Fibroblast of the aortic adventitia (primary cell): ENCODE measurements at regions not wholly inside any gene's neighbourhood (a gene's known extent, or its start where the extent isn't known, plus 50 kb on each side); places are given as distances from the start of the nearest gene placed in this dataset.
"Not testable (repeated sequence)": the region's sequence is repeated elsewhere in the genome, so short reads cannot be mapped to it uniquely, and the experiment has no call there.

Experiments used
- DNase-seq: peaks from one replicate; pipeline ENCODE4 v3.0.0-alpha.2; 2010; ENCODE audit warnings: low read depth
- H3K4me3 ChIP-seq: 2 replicates; pipeline ENCODE4 v1.5.1; 2011; ENCODE audit warnings: low read depth, mild to moderate bottlenecking, control low read depth, low read length, moderate library complexity
- TF ChIP-seq, protein P1 (sequence below): IDR thresholded peaks from 2 replicates; pipeline ENCODE4 v1.5.1; 2011; ENCODE audit warnings: mild to moderate bottlenecking, low read length, control low read depth, inconsistent platforms; ENCODE audit not compliant: insufficient read depth

DNA sequence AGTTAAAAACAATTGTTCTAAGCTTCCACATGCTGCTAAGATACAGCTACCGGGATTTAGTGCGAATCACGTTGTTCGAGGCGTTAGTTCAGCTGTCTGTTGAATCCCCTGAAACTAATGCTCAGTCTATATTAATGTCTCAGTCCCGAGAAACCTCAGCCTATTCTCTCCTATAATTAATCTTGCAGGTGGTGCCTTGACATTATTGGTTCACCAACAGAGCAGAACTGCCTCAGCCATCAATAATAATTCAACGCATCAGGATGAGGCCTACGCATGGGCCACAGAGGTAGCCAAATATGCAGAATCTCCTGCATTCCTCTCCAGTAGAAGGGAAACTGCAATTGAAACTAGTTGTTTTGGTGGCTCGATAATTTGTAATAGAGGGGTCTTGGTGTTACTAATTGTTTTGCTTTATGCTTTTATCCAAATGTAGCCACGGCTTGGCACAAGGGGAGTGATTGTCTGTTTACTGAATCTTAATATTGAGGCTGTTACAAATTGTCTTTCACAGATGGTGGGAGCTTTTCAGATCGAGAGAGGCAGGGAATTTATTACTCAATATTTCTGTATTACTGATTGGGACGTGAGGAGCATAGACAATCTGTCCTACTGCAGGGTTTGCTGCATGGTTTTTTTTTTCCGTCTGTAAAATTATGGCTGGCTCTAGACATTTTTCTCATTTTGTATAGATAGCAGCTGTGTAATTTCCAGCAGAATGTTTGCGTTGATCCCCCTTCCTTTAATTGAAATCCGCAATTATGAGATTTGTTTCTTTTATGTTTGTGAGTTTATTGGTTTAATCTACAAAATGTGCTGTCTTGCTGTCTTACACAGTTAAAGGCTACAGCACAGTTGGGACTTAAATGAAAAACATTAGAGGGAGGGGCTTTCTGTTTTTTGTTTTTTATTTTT lies 1036.5 kb upstream of the NOVA1 start:
- no peak for DNase-seq
- H3K4me3 ChIP-seq: no peak overlapping the region
- TF ChIP-seq, protein P1, sequence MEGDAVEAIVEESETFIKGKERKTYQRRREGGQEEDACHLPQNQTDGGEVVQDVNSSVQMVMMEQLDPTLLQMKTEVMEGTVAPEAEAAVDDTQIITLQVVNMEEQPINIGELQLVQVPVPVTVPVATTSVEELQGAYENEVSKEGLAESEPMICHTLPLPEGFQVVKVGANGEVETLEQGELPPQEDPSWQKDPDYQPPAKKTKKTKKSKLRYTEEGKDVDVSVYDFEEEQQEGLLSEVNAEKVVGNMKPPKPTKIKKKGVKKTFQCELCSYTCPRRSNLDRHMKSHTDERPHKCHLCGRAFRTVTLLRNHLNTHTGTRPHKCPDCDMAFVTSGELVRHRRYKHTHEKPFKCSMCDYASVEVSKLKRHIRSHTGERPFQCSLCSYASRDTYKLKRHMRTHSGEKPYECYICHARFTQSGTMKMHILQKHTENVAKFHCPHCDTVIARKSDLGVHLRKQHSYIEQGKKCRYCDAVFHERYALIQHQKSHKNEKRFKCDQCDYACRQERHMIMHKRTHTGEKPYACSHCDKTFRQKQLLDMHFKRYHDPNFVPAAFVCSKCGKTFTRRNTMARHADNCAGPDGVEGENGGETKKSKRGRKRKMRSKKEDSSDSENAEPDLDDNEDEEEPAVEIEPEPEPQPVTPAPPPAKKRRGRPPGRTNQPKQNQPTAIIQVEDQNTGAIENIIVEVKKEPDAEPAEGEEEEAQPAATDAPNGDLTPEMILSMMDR: no peak

GRCh38 chr14:27640688-27641087 lies 1042.9 kb upstream of the NOVA1 start:
- DNase-seq: not testable (repeated sequence)

DNA sequence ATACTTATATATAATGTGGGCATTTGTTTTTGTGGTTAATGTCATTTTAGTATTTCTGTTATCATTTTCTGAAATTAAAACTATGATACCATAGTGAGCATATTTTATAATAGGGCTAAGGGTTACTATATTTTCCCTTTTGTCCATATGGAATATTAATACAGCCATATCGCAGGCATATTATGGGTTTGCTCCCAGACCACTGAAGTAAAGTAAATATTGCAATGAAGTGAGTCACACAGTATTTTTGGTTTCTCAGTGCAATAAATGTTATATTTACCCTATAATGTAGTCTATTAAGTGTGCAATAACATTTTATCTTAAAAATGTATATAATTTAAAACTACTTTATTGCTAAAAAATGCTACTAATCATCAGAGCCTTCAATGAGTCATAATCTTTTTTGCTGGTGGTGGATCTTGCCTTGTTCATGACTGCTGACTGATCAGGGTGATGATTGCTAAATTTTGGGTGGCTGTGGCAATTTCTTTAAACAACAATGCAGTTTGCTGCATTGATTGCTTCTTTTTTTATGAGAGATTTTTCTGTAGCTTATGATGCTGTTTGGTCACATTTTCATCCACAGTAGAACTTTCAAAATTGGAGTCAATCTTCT lies 1044.5 kb upstream of the NOVA1 start:
- no peak overlapping the region for H3K4me3 ChIP-seq
- TF ChIP-seq, protein P1: no peak
- DNase-seq: no peak

More at GRCh38 chr14:27640688-27641087, 1042.9 kb upstream of the NOVA1 start:
- not testable (repeated sequence) for H3K4me3 ChIP-seq

DNA sequence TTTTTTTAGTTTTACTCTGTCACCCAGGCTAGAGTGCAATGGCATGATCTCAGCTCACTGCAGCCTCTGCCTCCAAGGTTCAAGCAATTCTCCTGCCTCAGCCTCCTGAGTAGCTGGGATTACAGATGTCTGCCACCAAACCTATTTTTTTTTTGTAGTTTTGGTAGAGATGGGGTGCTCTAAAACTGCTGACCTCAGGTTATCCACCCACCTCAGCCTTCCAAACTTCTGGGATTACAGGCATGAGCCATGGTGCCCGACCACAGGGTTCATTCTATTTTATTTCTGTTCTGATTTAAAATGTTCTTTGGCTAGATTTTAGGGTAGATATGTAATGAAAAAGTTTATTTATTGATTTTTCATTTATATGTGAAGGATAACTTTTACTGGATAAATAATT lies 1062.8 kb upstream of the NOVA1 start:
- no peak for DNase-seq
- TF ChIP-seq, protein P1: no peak
- no peak overlapping the region for H3K4me3 ChIP-seq

DNA sequence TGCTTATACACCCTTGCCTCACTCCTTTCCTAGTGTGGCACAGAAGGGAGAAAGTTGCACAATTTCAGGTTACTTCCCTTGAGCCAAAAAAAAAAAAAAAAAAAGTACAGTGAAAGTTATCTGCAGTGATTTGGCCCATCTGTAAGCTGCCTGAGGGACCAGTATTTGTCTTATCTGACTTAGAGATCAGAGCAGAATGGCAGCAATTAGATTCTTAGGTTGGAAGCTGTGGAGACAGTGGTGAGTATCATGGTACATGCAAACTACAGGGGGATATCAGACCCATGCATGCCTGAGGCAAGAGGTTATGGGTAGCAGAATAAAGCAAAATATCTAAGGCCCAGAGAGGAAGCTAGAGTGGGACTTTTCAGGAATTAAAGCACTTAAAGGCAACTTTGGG lies 1070.7 kb upstream of the NOVA1 start:
- no peak overlapping the region for H3K4me3 ChIP-seq
- TF ChIP-seq, protein P1: no peak
- DNase-seq: no peak

- TF ChIP-seq, protein P1: no peak
- no peak overlapping the region for H3K4me3 ChIP-seq
- DNase-seq: no peak
Observed at GRCh38 chr14:27672047-27672446, 1074.2 kb upstream of the NOVA1 start.

DNA sequence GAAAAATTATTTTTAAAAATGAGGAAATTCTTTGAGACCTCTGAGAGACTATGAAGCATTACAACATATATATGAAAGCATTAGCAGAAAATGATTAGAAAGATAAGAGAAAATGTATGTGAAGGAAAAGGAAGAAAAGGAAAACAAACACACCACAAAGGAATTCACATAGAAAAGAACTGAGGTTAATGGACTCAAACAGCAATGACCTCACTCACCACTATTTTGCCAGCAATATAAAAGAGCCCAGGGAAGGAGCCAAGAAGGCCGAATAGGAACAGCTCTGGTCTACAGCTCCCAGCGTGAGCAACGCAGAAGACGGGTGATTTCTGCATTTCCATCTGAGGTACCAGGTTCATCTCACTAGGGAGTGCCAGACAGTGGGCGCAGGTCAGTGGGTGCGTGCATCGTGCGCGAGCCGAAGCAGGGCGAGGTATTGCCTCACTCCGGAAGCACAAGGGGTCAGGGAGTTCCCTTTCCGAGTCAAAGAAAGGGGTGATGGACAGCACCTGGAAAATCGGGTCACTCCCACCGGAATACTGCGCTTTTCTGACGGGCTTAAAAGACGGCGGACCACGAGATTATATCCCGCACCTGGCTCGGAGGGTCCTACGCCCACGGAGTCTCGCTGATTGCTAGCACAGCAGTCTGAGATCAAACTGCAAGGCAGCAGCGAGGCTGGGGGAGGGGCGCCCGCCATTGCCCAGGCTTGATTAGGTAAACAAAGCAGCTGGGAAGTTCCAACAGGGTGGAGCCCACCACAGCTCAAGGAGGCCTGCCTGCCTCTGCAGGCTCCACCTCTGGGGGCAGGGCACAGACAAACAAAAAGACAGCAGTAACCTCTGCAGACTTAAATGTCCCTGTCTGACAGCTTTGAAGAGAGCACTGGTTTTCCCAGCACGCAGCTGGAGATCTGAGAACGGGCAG lies 1075.2 kb upstream of the NOVA1 start:
- not testable (repeated sequence) for DNase-seq

More for the DNA sequence above, 1075.2 kb upstream of the NOVA1 start:
- not testable (repeated sequence) for H3K4me3 ChIP-seq
